Suppressor macrophage treated with lipopolysaccharide for 1 hour (primary cell): ENCODE measurements at regions not wholly inside any gene's neighbourhood (a gene's known extent, or its start where the extent isn't known, plus 50 kb on each side); places are given as distances from the start of the nearest gene placed in this dataset.
"Not testable (repeated sequence)": the region's sequence is repeated elsewhere in the genome, so short reads cannot be mapped to it uniquely, and the experiment has no call there.

Experiments
- DNase-seq, 3 donors: peaks; one replicate each; pipeline ENCODE4 v3.0.0-alpha.2; 2020 to 2022

DNA sequence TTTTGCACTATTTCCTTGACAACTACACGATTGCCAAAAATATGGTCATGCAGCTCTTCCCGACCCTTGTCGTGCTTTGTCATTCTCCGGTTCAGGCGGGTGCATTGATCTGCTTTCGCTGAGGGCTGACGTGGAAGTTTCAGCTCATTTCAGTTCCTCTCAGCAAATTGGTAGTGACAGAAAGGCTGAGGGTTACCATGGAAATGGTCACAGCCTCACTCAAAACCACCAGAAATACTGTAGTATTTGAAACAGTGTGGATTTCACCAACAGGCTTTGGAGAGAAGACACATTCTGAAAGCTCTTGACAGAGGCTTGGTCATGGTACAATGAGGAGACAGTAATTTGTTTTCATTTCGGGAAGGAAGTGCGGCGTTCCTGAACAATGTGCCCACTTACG lies 99.7 kb upstream of the EXOC2 start:
- DNase-seq = no peak

DNA sequence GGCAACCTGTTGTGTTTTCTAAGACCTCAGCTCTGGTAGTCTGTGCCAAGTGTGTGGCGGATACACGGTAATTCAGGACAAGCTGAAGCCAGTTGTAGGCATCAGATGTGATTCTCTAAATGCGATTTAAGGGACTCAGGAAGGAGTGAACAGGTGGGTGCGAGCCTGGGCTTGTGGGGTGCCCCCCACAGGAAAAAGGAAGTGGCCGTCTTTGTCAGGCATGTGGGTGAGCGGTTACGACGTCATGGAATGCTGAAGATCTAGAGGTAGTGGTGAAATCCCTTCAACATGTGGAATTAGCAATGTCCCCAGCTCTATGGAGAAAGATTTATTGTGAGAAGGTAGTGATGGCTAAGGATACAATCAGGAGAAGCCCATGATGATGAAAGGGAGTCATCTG lies 95.1 kb upstream of the EXOC2 start:
- DNase-seq = peak in 2 of 3 donors; percentile 11 to 13

DNA sequence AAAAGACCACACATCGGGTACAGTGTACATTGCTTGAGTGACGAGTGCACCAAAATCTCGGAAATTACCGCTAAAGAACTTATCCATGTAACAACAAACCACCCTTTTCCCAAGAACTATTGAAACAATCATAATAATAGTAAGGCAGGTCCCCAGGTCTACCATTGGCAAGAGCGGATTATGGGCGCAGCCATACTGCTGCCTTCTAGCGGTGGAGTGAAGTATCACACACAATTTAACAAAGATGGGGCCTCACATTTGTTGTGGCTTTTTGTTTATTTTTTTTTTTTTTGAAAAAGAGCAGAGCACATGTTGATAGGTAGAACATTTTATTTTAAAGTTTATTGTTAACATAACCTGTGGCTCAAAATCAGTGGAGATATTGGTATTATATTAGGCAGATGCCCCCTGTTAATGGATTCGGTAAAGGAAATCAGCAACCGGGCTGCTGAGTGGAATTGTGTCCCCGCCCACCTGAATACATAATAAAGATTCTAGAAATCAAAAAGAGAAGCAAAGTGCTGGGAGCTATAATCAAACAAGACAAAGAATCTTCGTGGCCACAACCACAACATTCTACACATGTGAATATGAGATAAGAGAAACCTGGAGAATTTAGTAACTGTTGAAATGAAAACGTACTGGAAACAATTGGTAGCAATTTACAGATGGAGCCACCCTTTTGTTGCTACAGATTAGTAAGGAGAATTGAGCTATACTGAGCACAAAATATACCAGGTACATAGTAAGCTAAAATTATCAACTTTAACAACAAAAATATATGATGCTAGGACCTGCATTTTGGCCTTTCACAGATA lies 94.2 kb upstream of the EXOC2 start:
- peak in 2 of 3 donors; percentile 21 to 36 for DNase-seq

DNA sequence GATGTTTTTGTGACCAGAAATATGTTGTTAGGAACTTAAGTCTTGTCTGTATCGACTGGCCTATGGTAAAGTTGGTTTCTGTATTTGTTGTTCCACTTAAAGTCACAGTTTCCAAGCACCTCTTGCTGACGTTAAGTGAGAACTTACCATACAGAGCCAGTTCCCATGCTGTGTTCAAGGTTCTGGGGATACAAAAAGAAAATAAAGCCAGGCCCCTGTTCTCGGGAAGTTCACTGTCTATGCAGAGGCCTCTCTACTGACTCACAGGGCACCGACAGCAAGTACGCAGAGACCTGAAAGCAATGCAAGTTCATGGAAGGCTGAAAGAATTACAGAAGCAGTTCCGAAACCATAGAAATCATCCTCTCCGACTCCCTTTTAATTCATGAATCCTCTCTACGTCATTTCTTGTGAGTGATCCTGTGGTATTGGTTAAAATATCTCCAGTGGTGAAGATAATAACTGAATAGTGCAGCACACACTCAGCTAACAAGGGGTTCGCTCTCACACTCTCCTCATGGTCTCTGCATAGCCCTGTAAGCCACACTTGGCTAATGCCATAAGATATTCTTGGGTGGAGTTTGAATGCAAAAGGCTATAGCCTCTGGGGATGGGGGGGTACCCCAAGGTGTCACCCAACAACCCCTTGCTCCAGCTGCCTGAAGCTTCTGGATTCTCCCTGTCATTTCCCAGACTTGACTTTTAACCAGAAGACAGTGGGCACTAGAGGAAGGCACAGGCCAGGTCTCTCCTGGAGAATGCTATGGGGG lies 91.2 kb upstream of the EXOC2 start:
- no peak for DNase-seq

DNA sequence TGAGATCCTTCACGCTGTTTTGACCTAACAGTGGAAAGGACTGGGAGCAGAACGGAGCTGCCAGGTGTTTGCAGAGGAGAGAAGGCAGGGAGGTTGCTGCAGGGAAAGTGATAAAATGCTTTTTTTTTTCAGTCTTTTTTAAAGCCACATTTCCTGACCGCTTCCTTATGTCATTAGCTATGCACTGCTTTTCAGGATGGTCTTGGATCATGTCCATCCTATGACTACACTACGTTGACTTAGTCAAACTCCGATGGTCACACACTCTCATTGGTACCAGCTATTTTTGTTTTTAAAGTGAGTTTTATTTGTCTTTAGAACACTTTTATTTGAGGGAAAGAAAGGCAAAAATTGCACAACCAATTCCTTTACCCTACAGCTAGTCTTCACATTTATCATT lies 89.2 kb upstream of the EXOC2 start:
- no peak for DNase-seq

DNA sequence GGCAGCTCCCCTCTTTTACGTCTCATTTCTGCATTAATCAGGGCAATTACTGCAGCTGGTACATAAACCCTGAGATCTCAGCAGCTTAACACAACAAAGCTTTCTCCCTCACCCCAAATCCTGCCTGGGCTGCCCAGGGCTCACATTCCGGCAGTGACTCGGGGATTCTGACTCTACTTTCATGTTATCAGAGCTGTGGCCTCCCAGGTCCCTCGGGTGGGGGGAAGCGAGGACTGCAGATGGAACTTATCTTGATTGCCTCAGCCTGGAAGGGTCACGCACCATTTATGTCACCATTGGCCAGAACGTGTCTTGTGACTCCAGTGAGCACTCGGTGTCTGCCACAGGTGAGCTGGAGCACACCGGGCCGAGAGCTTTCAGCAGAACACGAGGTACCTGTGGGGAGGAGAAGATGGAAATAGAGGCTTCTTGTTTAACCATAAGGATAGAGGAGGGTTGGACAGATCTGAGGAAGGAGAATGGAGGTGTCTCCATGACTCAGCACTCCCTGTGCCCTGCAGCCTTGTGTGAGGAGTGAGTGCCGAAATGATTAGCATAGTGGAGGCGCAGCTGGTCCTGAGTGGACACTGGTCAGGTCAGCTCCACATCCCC lies 88.5 kb upstream of the EXOC2 start:
- DNase-seq = no peak

DNA sequence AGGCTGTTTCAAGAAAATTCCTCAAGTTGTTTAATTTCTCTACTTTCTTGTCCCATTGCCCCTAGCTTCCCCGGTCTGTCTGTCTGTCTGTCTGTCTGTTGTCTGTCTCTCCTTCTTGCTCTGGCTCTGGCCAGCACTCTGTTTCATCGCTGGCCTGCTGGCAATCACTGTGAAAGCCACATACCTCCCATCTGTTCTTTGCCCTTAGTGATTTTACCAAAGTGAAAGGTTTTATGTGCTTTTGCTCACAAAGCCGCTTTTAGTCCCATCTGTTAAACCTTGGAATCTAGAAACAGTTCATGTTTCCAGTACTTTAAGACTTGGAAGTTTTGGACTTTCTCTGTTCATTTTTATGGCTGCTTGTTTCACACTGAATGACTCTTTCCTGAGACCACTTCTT lies 87.8 kb upstream of the EXOC2 start:
- DNase-seq = no peak

DNA sequence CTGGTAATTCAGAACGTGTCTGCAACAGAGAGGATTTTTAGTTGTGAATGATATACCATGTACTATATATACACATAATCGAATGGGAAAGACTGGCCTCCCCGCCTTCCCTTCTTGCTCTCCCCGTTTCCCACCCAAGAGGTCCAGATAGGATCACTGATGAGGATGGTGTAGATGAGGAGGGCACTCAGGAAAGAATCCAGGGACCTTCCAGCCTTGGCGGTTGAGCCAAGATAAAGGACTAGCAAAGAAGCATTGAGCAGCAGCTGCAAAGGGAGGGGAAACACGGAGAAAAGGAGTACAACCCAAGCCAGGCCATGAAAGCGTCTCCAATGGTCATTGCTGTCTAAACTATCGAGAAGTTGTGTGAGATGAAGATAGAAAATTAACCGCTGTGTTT lies 84.0 kb upstream of the EXOC2 start:
- DNase-seq = no peak

DNA sequence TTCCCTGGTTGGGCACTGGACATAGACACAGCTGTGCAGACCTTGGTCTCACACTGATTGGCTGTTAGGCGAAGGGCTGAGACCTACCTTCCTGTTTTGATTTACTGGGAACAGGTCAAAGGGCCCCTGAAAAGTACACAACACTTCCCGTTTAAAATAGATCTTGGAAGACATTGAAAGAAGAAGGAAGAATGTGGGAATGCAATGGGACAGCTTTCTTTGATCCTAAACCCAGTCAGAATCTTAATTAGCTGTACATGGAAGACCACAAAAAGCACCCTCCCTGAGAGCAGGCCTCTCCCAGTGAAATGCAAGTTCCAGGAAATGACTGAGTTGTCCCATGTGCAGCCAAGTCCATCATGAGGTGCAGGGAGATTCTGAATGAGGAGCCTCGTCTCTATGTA lies 83.6 kb upstream of the EXOC2 start:
- DNase-seq = no peak

DNA sequence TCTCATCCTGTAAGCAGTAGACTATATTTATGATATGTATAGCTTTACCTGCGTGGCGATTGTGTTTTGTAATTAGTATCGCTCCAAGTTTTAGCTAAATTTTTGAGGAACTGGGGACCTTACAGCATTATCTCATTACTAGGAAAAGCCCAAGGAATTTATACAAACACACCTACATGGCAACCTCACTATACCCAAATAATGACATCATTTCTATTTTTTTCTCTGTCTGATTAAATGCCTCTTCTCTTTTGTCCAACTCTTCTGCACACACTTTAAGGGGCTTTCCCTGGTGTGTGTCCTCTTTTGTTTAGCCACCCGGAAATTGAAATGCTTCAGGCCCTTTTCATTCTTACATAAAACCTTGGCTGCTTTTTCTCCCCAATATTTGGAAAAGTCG lies 82.9 kb upstream of the EXOC2 start:
- no peak for DNase-seq

DNA sequence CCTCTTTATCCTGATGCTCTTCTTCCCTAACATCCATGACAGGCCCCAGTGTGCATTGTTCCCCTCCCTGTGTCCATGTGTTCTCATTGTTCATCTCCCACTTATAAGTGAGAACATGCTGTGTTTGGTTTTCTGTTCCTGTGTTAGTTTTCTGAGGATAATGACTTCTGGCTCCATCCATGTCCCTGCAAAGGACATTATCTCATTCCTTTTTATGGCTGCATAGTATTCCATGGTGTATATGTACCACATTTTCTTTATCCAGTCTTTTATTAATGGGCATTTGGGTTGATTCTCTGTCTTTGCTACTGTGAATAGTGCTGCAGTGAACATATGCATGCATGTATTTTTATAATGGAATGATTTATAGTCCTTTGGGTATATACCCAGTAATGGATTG lies 78.7 kb upstream of the EXOC2 start:
- DNase-seq = not testable (repeated sequence)

DNA sequence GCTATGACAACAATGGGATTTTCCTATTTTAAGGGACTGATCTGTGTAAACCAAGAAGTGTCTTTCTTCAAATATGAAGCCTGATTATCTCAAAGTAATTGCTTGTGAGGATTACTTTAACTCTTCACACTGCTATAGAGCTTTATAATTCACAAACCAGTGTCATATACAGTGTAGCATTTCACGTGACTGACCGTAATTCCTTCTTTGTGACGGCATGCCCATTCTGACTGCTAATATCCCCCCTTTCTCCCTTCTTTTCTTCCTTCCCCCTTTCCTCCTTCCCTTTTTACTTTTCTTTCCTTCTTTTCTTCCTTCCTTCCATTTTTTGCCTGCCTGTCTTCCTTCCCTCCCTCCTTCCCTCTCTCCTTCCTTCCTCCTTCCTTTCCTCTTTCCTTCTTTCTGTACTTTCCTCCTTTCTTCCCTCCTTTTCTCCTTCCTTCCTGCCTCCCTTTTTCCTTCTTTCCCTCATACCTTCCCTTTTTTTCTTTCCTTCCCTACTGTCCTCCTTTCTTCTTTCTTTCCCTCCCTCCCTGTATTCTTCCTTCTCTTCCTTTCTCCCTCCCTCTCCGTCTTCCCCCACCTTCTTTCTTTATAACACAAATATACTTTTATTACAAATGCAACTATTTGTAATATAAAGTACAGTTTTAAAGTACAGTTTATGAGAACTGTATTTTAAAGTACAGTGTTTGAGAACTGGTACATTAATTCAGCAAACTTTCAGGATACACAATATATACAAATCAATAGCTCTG lies 75.0 kb upstream of the EXOC2 start:
- DNase-seq = no peak

DNA sequence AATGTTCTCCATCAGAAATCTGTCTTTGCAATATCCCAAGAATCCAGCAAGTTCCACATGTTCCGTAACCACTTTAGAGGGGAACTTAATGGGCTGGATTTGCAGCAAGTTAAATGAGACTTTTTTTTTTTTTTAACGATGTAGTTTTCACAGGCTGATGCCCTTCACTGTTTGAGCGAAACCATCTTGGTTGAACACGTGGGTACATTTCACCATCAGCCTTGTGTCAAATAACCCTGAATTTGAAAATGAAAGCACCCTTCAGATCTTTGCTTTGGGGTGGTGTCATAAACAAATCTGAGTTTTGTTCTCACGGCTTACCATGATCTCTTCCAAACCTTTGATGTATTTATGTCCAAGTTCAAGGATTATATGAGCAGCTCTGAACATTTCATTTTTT lies 73.7 kb upstream of the EXOC2 start:
- no peak for DNase-seq

DNA sequence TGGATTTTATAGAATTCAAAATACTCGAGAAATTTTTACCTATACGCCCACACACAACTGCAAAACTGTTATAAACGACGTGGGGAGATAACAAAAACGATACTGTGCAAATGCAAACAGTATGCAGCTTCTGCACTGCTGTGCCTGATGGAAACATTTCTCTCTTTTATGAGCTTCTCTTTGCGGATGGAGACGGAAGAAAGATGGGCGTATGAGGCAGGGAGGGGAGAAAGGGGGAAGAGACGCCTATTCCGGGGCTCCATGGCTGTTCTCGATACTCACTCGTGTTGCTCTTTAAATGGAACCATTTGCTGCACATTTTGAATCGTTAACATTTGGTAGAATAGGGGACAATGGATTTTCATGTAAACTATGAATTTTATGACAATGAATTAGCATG lies 69.1 kb upstream of the EXOC2 start:
- DNase-seq = no peak

DNA sequence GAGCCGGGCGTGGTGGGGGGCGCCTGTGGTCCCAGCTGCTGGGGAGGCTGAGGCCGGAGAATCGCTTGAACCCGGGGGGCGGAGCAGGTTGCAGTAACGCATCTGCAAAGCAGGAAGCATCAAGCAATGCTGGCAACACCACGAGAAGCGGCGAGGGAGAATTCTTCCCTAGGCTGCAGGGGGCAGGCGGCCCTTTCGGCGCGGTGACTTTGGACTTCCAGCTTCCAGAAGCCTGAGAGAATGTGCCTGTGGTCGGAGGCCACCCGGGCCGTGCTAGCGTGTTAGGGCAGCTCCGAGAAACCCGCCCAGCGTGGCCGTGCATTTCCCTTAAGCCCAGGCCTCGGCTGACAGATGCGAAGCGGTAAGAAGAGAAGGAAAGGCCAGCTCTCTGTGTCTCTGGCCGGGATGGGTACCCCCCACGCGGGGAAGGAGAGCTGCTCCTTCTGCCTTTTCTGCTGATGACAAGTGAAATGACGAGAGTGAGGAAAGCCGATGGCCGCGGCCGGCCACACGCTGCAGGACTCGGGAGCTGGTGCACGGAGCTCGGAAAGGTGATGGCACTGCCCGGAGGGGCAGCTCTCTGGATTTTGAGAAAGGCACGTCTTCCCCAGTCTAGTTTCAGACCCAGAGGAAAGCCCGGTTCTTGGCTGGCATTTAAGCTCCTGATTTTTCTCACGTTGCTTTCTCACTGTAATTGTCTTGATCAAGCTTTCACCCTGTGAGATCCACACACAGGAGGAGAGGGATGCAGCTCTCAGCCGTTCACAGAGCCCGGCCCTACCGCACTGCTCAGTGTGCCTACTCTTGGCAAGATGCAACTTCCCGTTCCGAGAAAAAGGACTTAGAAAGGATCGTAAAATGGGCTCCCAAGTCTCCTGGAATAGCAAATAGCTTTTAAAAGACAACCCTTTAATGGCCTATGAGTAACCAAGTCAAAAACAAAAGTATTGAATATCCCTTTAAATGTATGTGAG lies 68.3 kb upstream of the EXOC2 start:
- DNase-seq = no peak

DNA sequence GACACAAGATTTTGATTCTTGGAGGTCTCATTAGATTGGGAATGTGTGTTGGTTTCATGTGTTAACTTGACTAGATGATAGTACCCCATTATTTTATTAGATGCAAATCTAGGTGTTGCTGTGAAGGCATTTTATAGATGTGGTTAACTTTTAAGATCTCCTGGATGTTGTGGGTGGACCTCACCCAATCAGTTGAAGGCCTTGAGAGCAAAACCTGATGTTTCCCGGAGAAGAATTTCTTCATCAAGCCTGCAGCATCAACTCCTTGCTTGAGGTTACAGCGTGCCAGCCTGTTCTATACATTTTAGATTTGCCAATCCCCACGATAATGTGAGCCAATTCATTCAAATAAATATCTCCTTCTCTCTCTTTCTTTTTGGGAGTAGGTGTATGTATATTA lies 66.8 kb upstream of the EXOC2 start:
- no peak for DNase-seq

DNA sequence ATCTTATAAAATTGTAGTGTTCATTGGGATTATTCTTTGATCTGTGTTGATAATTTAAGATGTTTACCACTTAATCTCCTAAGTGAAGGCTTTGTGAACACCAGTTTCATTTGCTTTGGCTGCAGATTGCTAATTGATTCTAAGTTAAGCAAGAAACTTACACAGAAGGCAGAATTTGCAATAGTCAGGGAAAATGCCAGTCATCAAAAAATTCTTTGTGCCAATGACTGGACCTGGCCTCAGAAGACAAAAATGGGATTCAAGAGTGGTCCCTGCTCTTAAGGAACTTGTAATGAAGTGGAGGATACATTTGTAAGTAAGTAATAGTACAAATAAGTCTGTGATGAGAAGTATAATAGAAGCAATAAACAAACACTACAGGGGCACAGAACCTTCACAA lies 63.3 kb upstream of the EXOC2 start:
- DNase-seq = no peak

DNA sequence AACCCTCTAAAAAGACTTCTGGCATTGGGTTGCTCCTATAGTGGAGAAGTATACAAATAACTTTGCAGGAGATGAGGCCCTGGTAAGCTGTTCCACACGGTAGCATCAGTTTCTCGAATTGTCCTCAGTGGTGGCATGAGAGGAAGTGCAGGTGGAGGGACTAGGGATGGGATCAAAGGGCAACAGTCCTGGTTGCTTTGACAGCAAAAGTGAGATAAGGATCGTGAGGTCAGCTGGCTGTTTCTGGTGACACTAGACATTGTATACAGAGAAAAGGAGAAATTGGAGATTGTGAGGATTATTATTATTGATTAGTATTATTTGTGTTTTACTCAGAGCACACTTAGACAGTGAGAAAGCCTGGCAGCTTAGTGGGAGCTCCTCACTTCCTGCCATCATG lies 61.3 kb upstream of the EXOC2 start:
- DNase-seq = no peak

DNA sequence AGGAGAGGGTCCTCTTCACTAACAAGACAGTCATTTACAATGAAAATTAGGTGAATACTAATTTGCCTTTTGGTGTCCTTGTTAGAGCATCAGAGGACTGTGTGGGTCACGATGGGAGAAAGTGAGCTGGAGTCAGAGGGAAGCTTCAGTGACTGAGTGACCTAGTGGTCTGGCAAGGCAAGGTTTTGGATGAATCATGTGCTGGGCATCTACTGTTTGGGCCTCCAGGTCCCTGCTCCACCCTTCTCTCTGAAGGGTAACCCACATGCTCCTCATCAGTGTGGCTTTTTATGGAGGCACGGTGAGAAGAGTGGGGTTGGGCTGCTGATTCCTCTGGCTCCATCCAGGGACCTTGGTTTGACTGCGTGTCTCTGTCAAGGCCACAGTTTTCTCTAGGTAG lies 60.5 kb upstream of the EXOC2 start:
- DNase-seq = no peak

DNA sequence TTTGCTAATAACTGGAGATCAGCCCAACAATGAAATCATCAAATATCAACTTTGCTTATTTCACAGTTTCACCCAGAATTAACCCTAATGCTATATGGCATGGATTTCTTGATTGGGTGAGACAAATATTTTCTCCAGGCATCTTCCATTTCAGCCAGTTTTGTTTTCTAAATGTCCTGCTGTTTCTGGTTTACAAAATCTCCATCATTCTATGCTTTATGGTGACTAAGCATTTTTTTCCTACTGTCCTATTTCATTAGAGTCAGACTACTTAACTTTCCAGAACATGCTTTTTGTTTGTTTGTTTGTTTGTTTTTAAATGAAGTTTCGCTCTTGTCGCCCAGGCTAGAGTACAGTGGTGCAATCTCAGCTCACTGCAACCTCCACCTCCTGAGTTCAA lies 59.5 kb upstream of the EXOC2 start:
- DNase-seq = no peak

DNA sequence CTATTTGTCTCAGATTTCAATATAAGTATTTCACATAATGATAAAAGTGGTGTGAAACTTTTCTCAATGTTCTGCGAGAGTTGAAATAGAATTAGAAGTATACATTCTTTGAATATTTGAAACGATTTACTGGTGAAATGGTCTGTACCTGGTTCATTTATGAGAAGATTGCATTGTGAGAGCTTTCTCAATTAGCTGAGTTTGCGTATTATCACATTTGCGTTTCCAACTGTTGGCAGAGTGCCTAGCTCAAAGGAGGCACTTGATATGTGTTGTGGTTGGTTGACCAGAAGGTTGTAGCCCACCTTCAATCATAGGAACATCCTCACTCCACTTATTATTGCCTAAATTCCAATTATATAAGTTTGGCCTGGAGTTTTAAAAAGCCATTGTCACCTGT lies 58.8 kb upstream of the EXOC2 start:
- no peak for DNase-seq

DNA sequence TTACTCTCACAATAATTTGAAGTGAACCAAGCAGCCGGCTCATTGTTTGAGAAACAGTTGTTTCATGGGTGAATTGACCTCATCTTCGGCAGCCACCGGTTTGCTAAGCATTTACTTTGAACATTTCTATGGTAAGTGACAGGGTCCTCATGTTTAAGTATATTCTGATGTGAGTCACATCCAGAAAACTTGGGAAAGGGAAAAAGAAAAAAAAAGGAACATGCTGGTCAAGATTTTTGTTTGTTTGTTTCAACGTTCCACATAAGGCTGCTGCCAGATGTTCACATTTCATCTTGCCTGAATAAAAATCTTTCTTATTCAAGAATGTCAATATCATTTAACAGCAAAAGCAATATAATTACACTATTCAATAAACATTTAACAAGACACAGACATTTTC lies 55.0 kb upstream of the EXOC2 start:
- DNase-seq = no peak
